CD14-positive monocyte (primary cell): ENCODE measurements at regions not wholly inside any gene's neighbourhood (a gene's known extent, or its start where the extent isn't known, plus 50 kb on each side); places are given as distances from the start of the nearest gene placed in this dataset.
A peak's percentile ranks its signal among the peaks of the same experiment; 100 is the strongest.

ENCODE experiments used
- DNase-seq, 3 donors: peaks; one replicate each; pipeline ENCODE4 v3.0.0-alpha.2; 2011 to 2022
- H2AFZ ChIP-seq: 2 replicates; pipeline ENCODE4 v1.6.0; 2012; ENCODE audit warnings: mild to moderate bottlenecking, low read depth, low read length, inconsistent platforms; ENCODE audit not compliant: insufficient read depth, poor library complexity, severe bottlenecking
- H3K27ac ChIP-seq, 2 donors: 1 replicate in 1 of 2; 2 replicates in 1 of 2; pipeline ENCODE4 v1.5.1; 2012 to 2013; ENCODE audit warnings: low read length in 2 of 2, control low read depth in 1 of 2, inconsistent platforms in 1 of 2, low read depth in 1 of 2, mild to moderate bottlenecking in 1 of 2
- H3K27me3 ChIP-seq, 2 donors: one replicate each; pipeline versions ENCODE4 v1.6.0 to v1.6.1; 2011 to 2013; ENCODE audit warnings: low read length in 2 of 2; ENCODE audit not compliant: control insufficient read depth in 2 of 2, insufficient read depth in 2 of 2
- H3K36me3 ChIP-seq, 2 donors: replicated peaks in 1 of 2; 1 replicate in 1 of 2; 2 replicates in 1 of 2; pipeline versions ENCODE4 v1.5.1 to v1.6.1; 2012 to 2013; ENCODE audit warnings: low read length in 2 of 2, control low read depth in 1 of 2, inconsistent platforms in 1 of 2, mild to moderate bottlenecking in 1 of 2; ENCODE audit not compliant: insufficient read depth in 2 of 2, control insufficient read depth in 1 of 2
- H3K4me1 ChIP-seq, 2 donors: 1 replicate in 1 of 2; 2 replicates in 1 of 2; pipeline versions ENCODE4 v1.5.1 to v1.6.1; 2012 to 2013; ENCODE audit warnings: low read length in 2 of 2, control low read depth in 1 of 2, inconsistent platforms in 1 of 2, mild to moderate bottlenecking in 1 of 2, moderate library complexity in 1 of 2; ENCODE audit not compliant: insufficient read depth in 2 of 2, control insufficient read depth in 1 of 2
- H3K4me2 ChIP-seq: replicated peaks from 2 replicates; pipeline ENCODE3; 2012; ENCODE audit warnings: low read length, moderate library complexity, mild to moderate bottlenecking; ENCODE audit not compliant: poor library complexity, severe bottlenecking; ENCODE audit errors: extremely low read depth
- H3K4me3 ChIP-seq, 3 experiments: fragments of 200-600 bp in 1 of 3; sonication (generic) in 1 of 3; replicated peaks in 1 of 3; 1 replicate in 2 of 3; 2 replicates in 1 of 3; pipeline ENCODE4 v1.5.1; 2011 to 2013; ENCODE audit warnings: low read length in 3 of 3, mild to moderate bottlenecking in 3 of 3, control low read depth in 2 of 3, low read depth in 2 of 3, inconsistent platforms in 1 of 3, moderate library complexity in 1 of 3
- H3K79me2 ChIP-seq: 2 replicates; pipeline ENCODE4 v1.6.0; 2012; ENCODE audit warnings: mild to moderate bottlenecking, control low read depth, inconsistent platforms, low read length, moderate library complexity; ENCODE audit not compliant: insufficient read depth
- H3K9ac ChIP-seq: 2 replicates; pipeline ENCODE4 v1.6.0; 2017; ENCODE audit warnings: low read length, mild to moderate bottlenecking; ENCODE audit not compliant: insufficient read depth, poor library complexity, severe bottlenecking
- H3K9me3 ChIP-seq, 2 donors: replicated peaks in 1 of 2; 1 replicate in 1 of 2; 2 replicates in 1 of 2; pipeline versions ENCODE4 v1.5.1 to v1.6.1; 2012 to 2013; ENCODE audit warnings: low read length in 2 of 2, control low read depth in 1 of 2; ENCODE audit not compliant: control insufficient read depth in 1 of 2, insufficient read depth in 1 of 2
- H4K20me1 ChIP-seq: 2 replicates; pipeline ENCODE4 v1.6.0; 2012; ENCODE audit warnings: mild to moderate bottlenecking, low read length, control low read depth, moderate library complexity; ENCODE audit not compliant: insufficient read depth
- H3K27ac Mint-ChIP-seq, 7 donors: one replicate each; pipeline ENCODE4 v1.8.0; 2020; ENCODE audit warnings: mild to moderate bottlenecking in 7 of 7, mixed read lengths in 7 of 7, moderate library complexity in 6 of 7, inconsistent platforms in 2 of 7
- H3K27me3 Mint-ChIP-seq, 3 donors: one replicate each; pipeline ENCODE4 v1.8.0; 2021 to 2022; ENCODE audit warnings: low read depth in 3 of 3, mild to moderate bottlenecking in 3 of 3, mixed read lengths in 3 of 3, moderate library complexity in 3 of 3, inconsistent platforms in 1 of 3
- H3K36me3 Mint-ChIP-seq, 2 donors: one replicate each; pipeline ENCODE4 v1.8.0; 2020; ENCODE audit warnings: mixed read lengths in 2 of 2, inconsistent platforms in 1 of 2, mild to moderate bottlenecking in 1 of 2
- H3K4me1 Mint-ChIP-seq: one replicate; pipeline ENCODE4 v1.8.0; 2020; ENCODE audit warnings: mild to moderate bottlenecking, mixed read lengths
- H3K4me3 Mint-ChIP-seq, 2 donors: one replicate each; pipeline ENCODE4 v1.8.0; 2020; ENCODE audit warnings: mild to moderate bottlenecking in 2 of 2, mixed read lengths in 2 of 2, moderate library complexity in 1 of 2
- H3K9me3 Mint-ChIP-seq, 7 donors: one replicate each; pipeline ENCODE4 v1.8.0; 2020 to 2022; ENCODE audit warnings: mixed read lengths in 7 of 7, mild to moderate bottlenecking in 6 of 7, moderate library complexity in 6 of 7, inconsistent platforms in 2 of 7
- WGBS: methylation state at CpG from one replicate; pipeline ENCODE4 v1.1.5; 2013; ENCODE audit warnings: missing lambda C conversion rate; ENCODE audit not compliant: insufficient coverage; 5-methylcytosine and 5-hydroxymethylcytosine counted together
- intact Hi-C, 2 donors: fragments of 100-400 bp; cut with micrococcal nuclease; formaldehyde crosslinking; loops; one replicate each; pipeline versions ENCODE4 v1.15.0 to v1.15.1; 2023
- TF ChIP-seq, protein P1 (sequence below): fragments of 200-600 bp; IDR thresholded peaks from one replicate; pipeline ENCODE4 v1.8.0; 2022; ENCODE audit warnings: antibody characterized with exemption, mild to moderate bottlenecking

DNA sequence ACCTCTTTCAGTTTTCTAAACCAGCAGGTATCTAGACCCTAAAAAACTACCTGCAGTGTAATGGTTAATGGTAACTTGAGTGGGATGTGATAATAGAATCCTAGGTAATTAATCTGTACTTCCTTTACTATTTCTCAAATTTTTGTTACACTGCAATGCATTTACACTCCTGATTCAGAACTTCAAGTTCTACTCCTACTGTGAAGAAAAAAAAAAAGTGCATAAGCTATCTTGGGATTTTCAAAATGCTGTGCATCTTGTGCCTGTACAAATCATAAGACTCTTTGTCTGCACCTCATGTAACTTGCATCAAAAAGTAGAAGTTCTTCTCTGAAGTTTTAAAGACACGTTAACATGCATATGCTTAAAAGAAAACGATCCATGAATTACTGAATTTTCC, 554.1 kb downstream of the CETN3 start:
- TF ChIP-seq, protein P1, sequence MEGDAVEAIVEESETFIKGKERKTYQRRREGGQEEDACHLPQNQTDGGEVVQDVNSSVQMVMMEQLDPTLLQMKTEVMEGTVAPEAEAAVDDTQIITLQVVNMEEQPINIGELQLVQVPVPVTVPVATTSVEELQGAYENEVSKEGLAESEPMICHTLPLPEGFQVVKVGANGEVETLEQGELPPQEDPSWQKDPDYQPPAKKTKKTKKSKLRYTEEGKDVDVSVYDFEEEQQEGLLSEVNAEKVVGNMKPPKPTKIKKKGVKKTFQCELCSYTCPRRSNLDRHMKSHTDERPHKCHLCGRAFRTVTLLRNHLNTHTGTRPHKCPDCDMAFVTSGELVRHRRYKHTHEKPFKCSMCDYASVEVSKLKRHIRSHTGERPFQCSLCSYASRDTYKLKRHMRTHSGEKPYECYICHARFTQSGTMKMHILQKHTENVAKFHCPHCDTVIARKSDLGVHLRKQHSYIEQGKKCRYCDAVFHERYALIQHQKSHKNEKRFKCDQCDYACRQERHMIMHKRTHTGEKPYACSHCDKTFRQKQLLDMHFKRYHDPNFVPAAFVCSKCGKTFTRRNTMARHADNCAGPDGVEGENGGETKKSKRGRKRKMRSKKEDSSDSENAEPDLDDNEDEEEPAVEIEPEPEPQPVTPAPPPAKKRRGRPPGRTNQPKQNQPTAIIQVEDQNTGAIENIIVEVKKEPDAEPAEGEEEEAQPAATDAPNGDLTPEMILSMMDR = no peak
- H3K27me3 Mint-ChIP-seq = peaks cover 0 to 2% (median 0%) of the 10 kb centered on the region in 3 donors
- 100% methylated on average over 2 of the region's 2 CpGs for WGBS

GRCh38 chr5:89851911-89852310, 557.6 kb downstream of the CETN3 start:
- no peaks in the 10 kb centered on the region for H3K9me3 Mint-ChIP-seq
- no peaks in the 10 kb centered on the region for H3K4me1 Mint-ChIP-seq
- H3K36me3 ChIP-seq = no peaks in the 10 kb centered on the region
- TF ChIP-seq, protein P1 = no peak
- H3K79me2 ChIP-seq = no peaks in the 10 kb centered on the region
- H3K4me1 ChIP-seq = no peaks in the 10 kb centered on the region
- H3K4me3 ChIP-seq = no peak overlapping the region
- no peak for DNase-seq
- H3K27me3 ChIP-seq = no peaks in the 10 kb centered on the region
- H3K27me3 Mint-ChIP-seq = peaks cover 0 to 2% (median 0%) of the 10 kb centered on the region in 3 donors
- no peaks in the 10 kb centered on the region for H4K20me1 ChIP-seq
- H3K36me3 Mint-ChIP-seq = no peaks in the 10 kb centered on the region
- peak overlapping the region in 1 of 7 donors; percentile 8 for H3K27ac Mint-ChIP-seq
- intact Hi-C loops = no loop called here
- no peaks in the 10 kb centered on the region for H3K9me3 ChIP-seq
- H3K4me2 ChIP-seq = no peak overlapping the region
- H3K9ac ChIP-seq = no peak overlapping the region
- no peak overlapping the region for H3K27ac ChIP-seq
- WGBS = 92% methylated on average over 1 of the region's 3 CpGs
- no peak overlapping the region for H2AFZ ChIP-seq
- no peak overlapping the region for H3K4me3 Mint-ChIP-seq

More for the DNA sequence above, 554.1 kb downstream of the CETN3 start:
- Mint-ChIP-seq H3K27ac (no peak overlapping the region), H3K4me1 (no peaks in the 10 kb centered on the region), H3K36me3 (no peaks in the 10 kb centered on the region), H3K4me3 (no peak overlapping the region), H3K9me3 (peaks cover 0 to 7% (median 3%) of the 10 kb centered on the region in 7 donors)
- no peaks in the 10 kb centered on the region for H3K9me3 ChIP-seq
- no peaks in the 10 kb centered on the region for H3K36me3 ChIP-seq
- DNase-seq = no peak
- H3K27me3 ChIP-seq = no peaks in the 10 kb centered on the region
- no peaks in the 10 kb centered on the region for H3K79me2 ChIP-seq
- H2AFZ ChIP-seq = no peak overlapping the region
- H4K20me1 ChIP-seq = no peaks in the 10 kb centered on the region
- no peak overlapping the region for H3K9ac ChIP-seq
- H3K4me2 ChIP-seq = no peak overlapping the region
- H3K4me3 ChIP-seq = no peak overlapping the region
- intact Hi-C loops = no loop called here
- no peak overlapping the region for H3K27ac ChIP-seq
- H3K4me1 ChIP-seq = no peaks in the 10 kb centered on the region
